Gastroesophageal sphincter (tissue), 3 donors: ENCODE measurements at regions not wholly inside any gene's neighbourhood (a gene's known extent, or its start where the extent isn't known, plus 50 kb on each side); places are given as distances from the start of the nearest gene placed in this dataset.

ENCODE experiments used
- CTCF ChIP-seq, 4 experiments: fragments of 200-600 bp in 2 of 4; fragments of 450-650 bp in 2 of 4; sonication (generic) in 1 of 4; IDR thresholded peaks; one replicate each; pipeline ENCODE4 v1.5.1; 2017 to 2019; ENCODE audit warnings: antibody characterized with exemption in 4 of 4, mild to moderate bottlenecking in 2 of 4, moderate library complexity in 2 of 4
- POLR2A ChIP-seq, 2 donors: fragments of 450-650 bp; IDR thresholded peaks; one replicate each; pipeline ENCODE4 v1.6.1; 2017; ENCODE audit warnings: antibody characterized with exemption in 2 of 2, mild to moderate bottlenecking in 2 of 2, moderate library complexity in 1 of 2

- TF ChIP-seq POLR2A (IDR thresholded peaks at IDR 0.05) (no peak), CTCF (IDR thresholded peaks at IDR 0.05) (no peak)
Measured at GRCh38 chr14:87122166-87122565, 870.8 kb downstream of the GALC start.
